ENCODE measurements at regions not wholly inside any gene's neighbourhood (a gene's known extent, or its start where the extent isn't known, plus 50 kb on each side); places are given as distances from the start of the nearest gene placed in this dataset.

GRCh38 chr4:43241104-43241503 is 348.6 kb downstream of the GRXCR1 start:
- no peaks in the 10 kb centered on the region for H3K36me3 ChIP-seq (ENCODE audit: control insufficient read depth in 2 of 2, insufficient read depth in 1 of 2, low read length in 2 of 2)
- ChIA-PET POLR2A (no interaction called here), CTCF (no interaction called here)
- H3K4me1 ChIP-seq (ENCODE audit: control insufficient read depth, insufficient read depth, low read length), result no peaks in the 10 kb centered on the region
- no peaks in the 10 kb centered on the region for H3K9me3 ChIP-seq (ENCODE audit: control insufficient read depth, insufficient read depth, low read depth, low read length)
- no peak overlapping the region for H3K4me3 ChIP-seq (ENCODE audit: low read depth, low read length)
- H3K27ac ChIP-seq (ENCODE audit: extremely low read depth, low read depth, low read length), result no peak overlapping the region
- TF ChIP-seq OSR2 (tag by site-specific recombination; IDR thresholded peaks at IDR 0.05), result no peak
- no peak for TF ChIP-seq PRDM1 (tag by site-specific recombination; IDR thresholded peaks at IDR 0.05)
- no peak for TF ChIP-seq ZNF792 (tag by site-specific recombination; IDR thresholded peaks at IDR 0.05)
- TF ChIP-seq ZNF433 (tag by site-specific recombination; IDR thresholded peaks at IDR 0.05; ENCODE audit: low read depth), result no peak

GRCh38 chr4:43242606-43243005 is 350.1 kb downstream of the GRXCR1 start:
- POLR2A ChIA-PET, result no interaction called here
- TF ChIP-seq INSM2 (tag by site-specific recombination; IDR thresholded peaks at IDR 0.05), result no peak
- TF ChIP-seq BCL11A (tag by site-specific recombination; IDR thresholded peaks at IDR 0.05; ENCODE audit: low read depth), result no peak
- no peak for TF ChIP-seq ZNF140 (tag by site-specific recombination; IDR thresholded peaks at IDR 0.05)
- no peak for TF ChIP-seq ZNF10 (tag by site-specific recombination; IDR thresholded peaks at IDR 0.05)
- no peak for TF ChIP-seq KLF7 (tag by site-specific recombination; IDR thresholded peaks at IDR 0.05; ENCODE audit: borderline replicate concordance)
- no peak for TF ChIP-seq ZNF16 (tag by site-specific recombination; IDR thresholded peaks at IDR 0.05; ENCODE audit: low read depth)
- no peak for TF ChIP-seq ZBTB10 (tag by site-specific recombination; IDR thresholded peaks at IDR 0.05)
- no peak for TF ChIP-seq OSR2 (tag by site-specific recombination; IDR thresholded peaks at IDR 0.05)
- no peak for TF ChIP-seq ZNF366 (tag by site-specific recombination; conservative IDR thresholded peaks at IDR 0.05)
- no peak for TF ChIP-seq ZSCAN5A (tag by site-specific recombination; IDR thresholded peaks at IDR 0.05)
- TF ChIP-seq ZNF335 (tag by site-specific recombination; conservative IDR thresholded peaks at IDR 0.05), result no peak
- Histone ChIP-seq H3K4me1 (ENCODE audit: control insufficient read depth, insufficient read depth, low read length) (no peaks in the 10 kb centered on the region), H3K36me3 (ENCODE audit: control insufficient read depth in 2 of 2, insufficient read depth in 1 of 2, low read length in 2 of 2) (no peaks in the 10 kb centered on the region), H3K4me3 (ENCODE audit: low read depth, low read length) (no peak overlapping the region), H3K9me3 (ENCODE audit: control insufficient read depth, insufficient read depth, low read depth, low read length) (no peaks in the 10 kb centered on the region), H3K27ac (ENCODE audit: extremely low read depth, low read depth, low read length) (no peak overlapping the region)
- CTCF ChIA-PET, result no interaction called here

GRCh38 chr4:43243433-43244116 is 351.1 kb downstream of the GRXCR1 start:
- no peaks in the 10 kb centered on the region for H3K36me3 ChIP-seq (ENCODE audit: control insufficient read depth in 2 of 2, insufficient read depth in 1 of 2, low read length in 2 of 2)
- no peaks in the 10 kb centered on the region for H3K4me1 ChIP-seq (ENCODE audit: control insufficient read depth, insufficient read depth, low read length)
- H3K4me3 ChIP-seq (ENCODE audit: low read depth, low read length), result no peak overlapping the region
- POLR2A ChIA-PET, result no interaction called here
- no peak overlapping the region for H3K27ac ChIP-seq (ENCODE audit: extremely low read depth, low read depth, low read length)
- no peaks in the 10 kb centered on the region for H3K9me3 ChIP-seq (ENCODE audit: control insufficient read depth, insufficient read depth, low read depth, low read length)
- CTCF ChIA-PET, result interaction anchor here (0.7 kb wide), 1 partner anchor 232 kb away, joined by 3 read pairs; no protein-coding TSS in a partner anchor
- TF ChIP-seq ZNF157 (tag by site-specific recombination; IDR thresholded peaks at IDR 0.05) (no peak), ZNF660 (tag by site-specific recombination; IDR thresholded peaks at IDR 0.05) (no peak), ZBTB26 (tag by site-specific recombination; optimal IDR thresholded peaks at IDR 0.05) (no peak), BCL11B (tag by site-specific recombination; IDR thresholded peaks at IDR 0.05; ENCODE audit: low read depth) (no peak), ZNF248 (tag by site-specific recombination; IDR thresholded peaks at IDR 0.05) (no peak), ZNF658 (tag by site-specific recombination; IDR thresholded peaks at IDR 0.05) (no peak), ZNF302 (tag by site-specific recombination; IDR thresholded peaks at IDR 0.05; ENCODE audit: low read depth) (no peak), ZNF701 (tag by site-specific recombination; IDR thresholded peaks at IDR 0.05) (no peak), OVOL3 (tag by site-specific recombination; IDR thresholded peaks at IDR 0.05) (no peak), ZNF362 (tag by site-specific recombination; IDR thresholded peaks at IDR 0.05) (no peak), KLF8 (tag by site-specific recombination; IDR thresholded peaks at IDR 0.05) (no peak)
